GM18907 (cell line): ENCODE measurements at regions not wholly inside any gene's neighbourhood (a gene's known extent, or its start where the extent isn't known, plus 50 kb on each side); places are given as distances from the start of the nearest gene placed in this dataset.
"Not testable (repeated sequence)": the region's sequence is repeated elsewhere in the genome, so short reads cannot be mapped to it uniquely, and the experiment has no call there.

Experiments
- ATAC-seq: cut with Tn5 transposase; IDR thresholded peaks from one replicate; pipeline ENCODE4 v1.9.1; 2021; ENCODE audit warnings: mild to moderate bottlenecking, moderate library complexity; ENCODE audit not compliant: unreplicated experiment

DNA sequence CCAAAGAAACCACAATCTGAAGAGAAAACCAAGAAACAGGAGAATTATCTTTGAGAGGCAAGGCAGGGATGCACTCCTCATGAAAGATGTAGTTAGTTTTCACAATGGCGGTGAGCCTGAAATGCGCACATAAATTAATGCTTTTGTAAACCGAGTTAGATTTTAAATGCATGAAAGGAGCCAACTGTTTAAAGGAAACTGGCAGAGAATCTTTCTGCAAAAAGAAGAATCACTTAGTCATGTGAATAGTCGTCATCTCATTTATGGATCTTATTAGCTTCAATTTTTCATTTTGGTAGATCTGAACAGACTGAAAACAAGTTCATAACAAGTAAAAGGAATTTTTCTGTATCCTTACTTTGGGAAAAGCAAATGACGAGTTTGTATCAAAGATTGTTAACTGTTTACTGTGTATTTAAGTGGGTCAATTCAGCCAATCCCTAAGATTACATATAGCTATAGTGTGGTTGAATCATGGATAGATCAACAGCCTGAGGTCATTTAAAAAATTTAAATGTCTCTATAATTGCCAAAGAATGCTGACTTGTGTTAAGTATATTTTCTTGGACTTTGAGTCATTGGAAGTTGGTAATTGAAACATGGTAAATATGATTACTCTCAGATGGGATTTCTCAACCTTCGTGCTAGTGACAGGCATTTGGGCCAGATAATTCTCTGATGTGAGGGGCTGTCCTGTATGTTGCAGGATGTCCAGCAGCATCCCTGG, 226.6 kb upstream of the KAZN start:
- ATAC-seq = no peak

- ATAC-seq = no peak
Observed at GRCh38 chr1:14372526-14372925, 226.0 kb upstream of the KAZN start.

- ATAC-seq = no peak
Observed at GRCh38 chr1:14373081-14373758, 225.3 kb upstream of the KAZN start.

DNA sequence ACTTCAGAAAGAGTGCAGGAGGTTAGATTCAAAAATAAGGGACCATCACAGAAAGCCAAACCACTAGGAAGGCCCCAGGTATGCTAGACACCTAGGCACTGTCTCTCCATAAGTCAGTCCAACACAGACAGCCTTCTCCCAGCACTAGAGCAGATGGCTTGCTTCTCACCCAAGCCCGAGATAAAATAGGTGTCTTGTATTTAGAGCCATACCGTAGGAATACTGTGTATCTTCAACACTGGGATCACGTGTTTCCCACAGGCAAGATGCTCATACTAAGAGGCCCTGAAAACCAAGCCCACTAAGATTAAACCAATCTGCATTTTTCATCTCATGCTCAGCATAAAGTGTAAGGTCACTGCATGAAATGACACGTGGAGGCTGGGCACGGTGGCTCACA, 223.3 kb upstream of the KAZN start:
- no peak for ATAC-seq

- ATAC-seq = no peak
Observed at GRCh38 chr1:14377386-14377785, 221.1 kb upstream of the KAZN start.

DNA sequence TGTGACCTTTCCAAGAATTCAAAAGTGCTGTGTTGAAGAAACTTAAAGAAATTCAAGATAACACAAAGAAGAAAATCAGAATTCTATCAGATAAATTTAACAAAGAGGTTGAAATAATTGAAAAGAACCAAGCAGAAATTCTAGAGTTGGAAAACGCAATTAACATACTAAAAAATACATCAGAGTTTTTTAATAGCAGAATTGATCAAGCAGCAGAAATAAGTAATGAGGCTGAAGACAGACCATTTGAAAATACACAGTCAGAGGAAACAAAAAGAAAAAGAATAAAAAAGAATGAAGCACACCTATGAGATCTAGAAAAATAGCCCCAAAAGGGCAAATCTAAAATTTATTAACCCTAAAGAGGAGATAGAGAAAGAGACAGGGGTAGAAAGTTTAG, 218.1 kb upstream of the KAZN start:
- ATAC-seq = no peak

- ATAC-seq = no peak
Observed at GRCh38 chr1:14390816-14391215, 207.7 kb upstream of the KAZN start.

DNA sequence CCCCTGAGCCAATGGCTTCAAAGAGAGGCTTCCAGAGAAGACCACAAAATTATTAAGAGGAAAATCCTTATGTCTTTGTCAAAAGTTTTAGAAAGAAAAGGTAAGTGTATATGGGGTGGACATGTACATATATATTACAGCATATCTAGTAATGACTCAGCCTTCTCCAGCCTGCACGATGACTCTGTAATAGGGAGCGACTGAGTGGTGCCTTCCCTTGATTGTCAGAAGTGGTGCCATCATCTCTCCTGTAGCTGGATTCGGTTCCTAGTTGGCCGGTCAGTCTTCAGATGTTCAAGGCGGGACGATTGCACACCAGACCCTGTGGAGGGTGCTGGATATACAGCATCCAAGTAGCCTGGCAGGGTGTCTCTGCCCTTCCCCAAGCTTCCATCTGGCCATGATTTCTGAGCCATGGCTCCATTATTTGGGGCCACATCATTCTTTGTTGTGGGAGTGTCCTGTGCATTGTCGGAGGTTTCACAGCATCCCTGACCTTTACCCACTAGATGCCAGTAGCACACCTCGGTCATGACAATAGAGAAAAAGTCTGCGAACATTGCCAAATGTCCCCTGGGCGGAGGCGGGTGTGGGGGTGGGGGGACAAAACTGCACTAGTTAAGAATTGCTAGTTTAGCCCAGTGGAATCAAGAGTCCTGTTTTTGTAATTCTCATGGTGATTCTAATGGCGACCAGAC, 206.2 kb upstream of the KAZN start:
- no peak for ATAC-seq

DNA sequence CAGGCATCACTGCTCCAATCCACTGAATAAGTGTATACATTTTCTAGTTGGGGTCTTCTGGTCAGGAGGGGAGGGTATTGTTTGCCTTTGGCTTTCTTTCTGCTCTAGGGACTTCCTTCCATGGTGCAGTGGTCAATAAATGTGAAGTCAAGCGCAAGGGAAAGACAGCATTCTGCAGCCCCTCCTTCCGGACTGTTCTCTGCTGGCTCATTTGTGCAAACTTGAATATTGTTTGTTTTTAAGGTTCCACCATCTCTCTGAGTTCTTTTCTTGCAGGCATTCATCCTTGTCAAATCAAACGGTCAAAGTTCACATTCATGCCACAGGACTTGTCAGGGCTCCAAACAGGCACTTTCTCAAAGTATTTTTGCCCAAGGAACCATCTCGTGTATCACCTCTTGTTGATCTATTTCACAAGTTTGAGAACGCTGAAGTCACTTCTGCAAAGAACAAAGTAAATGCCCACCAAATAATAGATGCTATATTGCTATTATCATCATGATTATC, 205.6 kb upstream of the KAZN start:
- no peak for ATAC-seq

- ATAC-seq = no peak
Observed at GRCh38 chr1:14396100-14396499, 202.4 kb upstream of the KAZN start.

DNA sequence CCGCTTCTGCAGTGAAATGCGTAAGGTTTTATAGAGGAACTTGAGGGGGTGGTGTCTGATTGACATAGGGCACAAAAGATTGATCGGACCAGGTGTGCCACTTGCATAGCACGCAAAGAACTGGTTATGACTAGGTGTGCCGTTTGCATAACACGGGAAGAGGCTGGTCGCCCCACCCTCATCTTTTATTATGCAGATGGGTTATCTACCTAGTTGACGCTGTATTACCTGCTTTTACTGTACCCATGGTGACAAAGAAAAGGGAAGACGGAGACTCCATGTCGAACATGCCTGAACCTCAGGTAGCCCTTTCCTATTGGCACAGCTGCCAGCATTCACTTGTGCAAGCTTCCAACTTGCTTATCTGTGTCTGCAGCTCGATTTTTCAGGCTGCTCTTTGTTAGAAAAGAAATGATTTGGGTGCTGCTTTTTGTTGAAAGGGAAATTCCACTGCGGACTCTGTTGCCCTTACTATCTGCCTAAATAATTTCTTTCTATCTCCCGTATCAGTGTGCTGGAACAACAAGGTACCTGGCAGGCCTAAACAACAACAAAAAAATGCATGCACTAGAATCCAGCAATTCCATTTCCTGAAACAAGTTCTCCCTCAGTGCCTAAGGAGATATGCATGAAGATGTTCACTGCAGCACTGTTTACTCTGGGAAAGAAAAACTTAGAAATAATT, 194.4 kb upstream of the KAZN start:
- no peak for ATAC-seq

GRCh38 chr1:14404862-14405301, 193.6 kb upstream of the KAZN start:
- no peak for ATAC-seq

GRCh38 chr1:14412235-14412634, 186.2 kb upstream of the KAZN start:
- no peak for ATAC-seq

GRCh38 chr1:14413819-14414490, 184.5 kb upstream of the KAZN start:
- no peak for ATAC-seq

DNA sequence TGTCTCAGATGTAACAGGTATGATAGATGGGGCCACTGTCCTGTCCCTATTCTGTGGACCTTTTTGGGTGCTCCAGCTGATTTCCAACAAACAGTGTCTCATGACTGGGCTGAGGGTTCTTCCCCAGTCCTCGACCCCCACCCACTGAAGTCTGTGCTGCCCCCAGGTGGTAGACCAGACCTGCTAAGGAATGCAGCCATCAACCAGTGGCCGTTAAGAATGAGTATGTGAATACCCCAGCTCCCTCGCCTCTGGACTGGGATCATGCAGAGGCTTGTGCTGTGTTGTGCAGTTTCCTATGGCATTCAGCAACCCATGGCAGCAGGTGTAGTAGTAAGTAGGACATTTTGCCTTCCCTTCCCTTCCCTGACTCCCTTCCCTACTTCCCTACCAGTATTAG, 183.1 kb upstream of the KAZN start:
- ATAC-seq = no peak

DNA sequence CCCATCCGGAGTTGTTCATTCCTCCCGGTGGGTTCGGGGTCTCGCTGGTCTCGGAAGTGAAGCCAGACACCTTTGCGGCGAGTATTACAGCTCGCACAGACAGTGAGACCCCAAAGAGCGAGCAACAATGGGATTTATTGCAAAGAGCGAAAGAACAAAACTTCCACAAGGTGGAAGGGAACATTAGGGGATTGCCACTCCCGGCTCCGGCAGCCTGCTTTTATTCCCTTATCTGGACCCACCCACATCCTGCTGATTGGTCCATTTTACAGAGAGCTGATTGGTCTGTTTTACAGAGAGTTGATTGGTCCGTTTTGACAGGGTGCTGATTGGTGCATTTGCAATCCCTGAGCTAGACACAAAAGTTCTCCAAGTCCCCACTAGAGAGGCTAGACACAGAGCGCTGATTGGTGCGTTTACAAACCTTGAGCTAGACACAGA, 178.7 kb upstream of the KAZN start:
- not testable (repeated sequence) for ATAC-seq

DNA sequence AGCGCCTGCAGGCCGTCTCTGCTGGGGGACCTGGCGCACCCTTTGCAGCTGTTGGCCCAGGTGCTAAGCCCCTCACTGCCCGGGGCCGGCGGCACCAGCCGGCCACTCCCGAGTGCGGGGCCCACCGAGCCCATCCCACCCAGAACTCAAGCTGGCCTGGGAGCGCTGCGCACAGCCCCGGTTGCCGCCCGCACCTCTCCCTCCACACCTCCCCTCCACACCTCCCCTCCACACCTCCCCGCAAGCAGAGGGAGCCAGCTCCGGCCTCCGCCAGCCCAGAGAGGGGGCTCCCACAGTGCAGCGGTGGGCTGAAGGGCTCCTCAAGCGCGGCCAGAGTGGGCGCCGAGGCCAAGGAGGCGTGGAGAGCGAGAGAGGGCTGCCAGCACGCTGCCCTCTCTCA, 177.8 kb upstream of the KAZN start:
- ATAC-seq = no peak

- ATAC-seq = no peak
Observed at GRCh38 chr1:14421295-14421976, 177.0 kb upstream of the KAZN start.

DNA sequence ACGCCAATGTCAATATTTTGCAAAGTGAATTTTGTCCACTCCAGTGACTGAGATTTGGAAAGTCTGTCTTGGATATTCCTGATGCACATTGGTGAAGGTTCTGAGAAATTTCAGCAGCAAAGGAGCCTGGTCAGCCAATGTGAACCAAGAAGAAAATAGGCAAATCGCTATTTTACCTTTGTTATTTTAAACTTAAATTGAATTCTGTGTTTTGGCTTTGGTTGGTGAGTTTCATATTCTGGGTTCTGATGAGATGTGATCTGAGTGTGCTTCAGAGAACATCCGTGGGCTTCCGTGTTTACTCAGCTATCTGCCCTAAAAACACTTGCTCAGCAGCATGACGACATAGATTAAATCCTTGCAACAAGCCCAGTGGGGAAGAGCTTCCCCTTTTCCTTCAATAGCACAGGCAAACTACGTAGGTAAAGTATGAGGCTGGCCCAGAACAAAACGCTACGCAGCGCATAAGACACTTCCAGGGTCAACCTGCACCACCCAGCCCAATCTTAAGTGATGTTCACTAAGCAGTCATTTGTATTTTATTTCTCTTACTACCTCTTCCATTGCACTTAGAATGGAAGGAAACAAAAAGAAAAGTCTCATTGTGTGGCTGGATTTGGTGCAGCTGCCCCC, 176.4 kb upstream of the KAZN start:
- no peak for ATAC-seq
